SK-N-SH treated with all-trans-retinoic acid at 6 μM for 48 hours (cell line): ENCODE measurements at regions not wholly inside any gene's neighbourhood (a gene's known extent, or its start where the extent isn't known, plus 50 kb on each side); places are given as distances from the start of the nearest gene placed in this dataset.

Experiments used
- CSDC2 ChIP-seq: fragments of 250-450 bp; sonication (Bioruptor Pico); IDR thresholded peaks from 2 replicates; pipeline ENCODE4 v1.5.0; 2020; ENCODE audit warnings: mild to moderate bottlenecking, moderate library complexity
- ISL1 ChIP-seq: fragments of 250-450 bp; sonication (Bioruptor Pico); IDR thresholded peaks from 2 replicates; pipeline ENCODE4 v2.1.2; 2022; ENCODE audit warnings: mild to moderate bottlenecking, moderate library complexity
- RARB ChIP-seq: fragments of 250-450 bp; sonication (Bioruptor Pico); IDR thresholded peaks from 2 replicates; pipeline ENCODE4 v1.8.0; 2021; ENCODE audit warnings: mild to moderate bottlenecking, moderate library complexity
- SNAI2 ChIP-seq: fragments of 250-450 bp; sonication (Bioruptor Pico); IDR thresholded peaks from 2 replicates; pipeline ENCODE4 v1.5.0; 2020; ENCODE audit warnings: mild to moderate bottlenecking, moderate library complexity
- TF ChIP-seq, protein P1 (sequence below): fragments of 250-450 bp; sonication (Bioruptor Pico); IDR thresholded peaks from 2 replicates; pipeline ENCODE4 v1.8.0; 2021; ENCODE audit warnings: low read depth, mild to moderate bottlenecking, moderate library complexity, borderline replicate concordance
- TF ChIP-seq, protein P2 (sequence below): fragments of 250-450 bp; sonication (Bioruptor Pico); IDR thresholded peaks from 2 replicates; pipeline ENCODE4 v1.5.1; 2021; ENCODE audit warnings: mild to moderate bottlenecking, moderate library complexity

DNA sequence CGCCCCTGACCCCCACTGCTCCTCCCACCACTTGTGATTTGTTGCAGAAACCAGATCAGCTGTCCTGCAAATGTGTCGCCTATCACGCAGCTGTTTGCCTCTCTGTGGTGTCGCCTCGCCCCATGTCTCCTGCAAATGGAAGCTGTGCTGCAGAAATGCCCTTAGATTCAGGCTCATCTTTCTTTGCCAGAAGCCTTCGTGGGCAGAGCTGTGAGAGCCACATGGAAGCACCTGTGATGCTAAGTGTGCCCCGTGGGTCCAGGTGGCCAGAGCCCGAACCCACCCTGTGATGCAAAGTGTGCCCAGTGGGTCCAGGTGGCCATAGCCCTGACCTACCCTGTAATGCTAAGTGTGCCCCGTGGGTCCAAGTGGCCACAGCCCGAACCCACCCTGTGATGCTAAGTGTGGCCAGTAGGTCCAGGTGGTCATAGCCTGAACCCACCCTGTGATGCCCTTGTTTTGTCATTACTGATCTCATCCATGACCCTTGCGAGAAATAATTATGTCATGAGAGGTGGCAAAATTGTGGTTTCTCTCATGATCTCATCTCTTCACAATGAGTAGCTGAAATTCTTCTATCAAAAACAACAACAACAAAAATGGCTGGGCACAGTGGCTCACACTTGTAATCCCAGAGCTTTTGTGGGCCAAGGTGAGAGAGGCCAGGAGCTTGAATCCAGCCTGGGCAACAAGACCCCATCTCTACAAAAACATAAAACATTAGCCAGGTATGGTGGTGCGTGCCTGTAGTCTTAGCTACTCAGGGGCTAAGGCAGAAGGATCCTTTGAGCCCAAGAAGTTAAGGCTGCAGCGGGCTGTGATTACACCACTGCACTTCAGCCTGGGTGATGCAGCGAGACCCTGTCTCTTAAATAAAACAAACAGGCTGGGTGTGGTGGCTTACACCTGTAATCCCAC is 187.4 kb downstream of the GOLGA6L6 start:
- TF ChIP-seq CSDC2 (CRISPR knock-in tag) (no peak), RARB (CRISPR knock-in tag) (no peak), SNAI2 (CRISPR knock-in tag) (no peak), ISL1 (no peak)
- TF ChIP-seq, protein P1, sequence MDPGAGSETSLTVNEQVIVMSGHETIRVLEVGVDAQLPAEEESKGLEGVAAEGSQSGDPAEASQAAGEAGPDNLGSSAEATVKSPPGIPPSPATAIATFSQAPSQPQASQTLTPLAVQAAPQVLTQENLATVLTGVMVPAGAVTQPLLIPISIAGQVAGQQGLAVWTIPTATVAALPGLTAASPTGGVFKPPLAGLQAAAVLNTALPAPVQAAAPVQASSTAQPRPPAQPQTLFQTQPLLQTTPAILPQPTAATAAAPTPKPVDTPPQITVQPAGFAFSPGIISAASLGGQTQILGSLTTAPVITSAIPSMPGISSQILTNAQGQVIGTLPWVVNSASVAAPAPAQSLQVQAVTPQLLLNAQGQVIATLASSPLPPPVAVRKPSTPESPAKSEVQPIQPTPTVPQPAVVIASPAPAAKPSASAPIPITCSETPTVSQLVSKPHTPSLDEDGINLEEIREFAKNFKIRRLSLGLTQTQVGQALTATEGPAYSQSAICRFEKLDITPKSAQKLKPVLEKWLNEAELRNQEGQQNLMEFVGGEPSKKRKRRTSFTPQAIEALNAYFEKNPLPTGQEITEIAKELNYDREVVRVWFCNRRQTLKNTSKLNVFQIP (CRISPR knock-in tag): no peak
- TF ChIP-seq, protein P2, sequence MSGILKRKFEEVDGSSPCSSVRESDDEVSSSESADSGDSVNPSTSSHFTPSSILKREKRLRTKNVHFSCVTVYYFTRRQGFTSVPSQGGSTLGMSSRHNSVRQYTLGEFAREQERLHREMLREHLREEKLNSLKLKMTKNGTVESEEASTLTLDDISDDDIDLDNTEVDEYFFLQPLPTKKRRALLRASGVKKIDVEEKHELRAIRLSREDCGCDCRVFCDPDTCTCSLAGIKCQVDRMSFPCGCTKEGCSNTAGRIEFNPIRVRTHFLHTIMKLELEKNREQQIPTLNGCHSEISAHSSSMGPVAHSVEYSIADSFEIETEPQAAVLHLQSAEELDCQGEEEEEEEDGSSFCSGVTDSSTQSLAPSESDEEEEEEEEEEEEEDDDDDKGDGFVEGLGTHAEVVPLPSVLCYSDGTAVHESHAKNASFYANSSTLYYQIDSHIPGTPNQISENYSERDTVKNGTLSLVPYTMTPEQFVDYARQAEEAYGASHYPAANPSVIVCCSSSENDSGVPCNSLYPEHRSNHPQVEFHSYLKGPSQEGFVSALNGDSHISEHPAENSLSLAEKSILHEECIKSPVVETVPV (CRISPR knock-in tag): no peak
